ENCODE measurements at regions not wholly inside any gene's neighbourhood (a gene's known extent, or its start where the extent isn't known, plus 50 kb on each side); places are given as distances from the start of the nearest gene placed in this dataset.

GRCh38 chr2:225930687-225931086 lies 531.2 kb downstream of the NYAP2 start:
- POLR2A ChIA-PET (ENCODE audit: partially characterized antibody), result no interaction called here
- peaks cover 0 to 4% (median 1%) of the 10 kb centered on the region in 8 donors for H3K9me3 Mint-ChIP-seq
- intact Hi-C loops (cut with micrococcal nuclease), result no loop called here

GRCh38 chr2:225920621-225921220 lies 521.2 kb downstream of the NYAP2 start:
- CTCF ChIA-PET (ENCODE audit: partially characterized antibody), result no interaction called here
- DNase-seq, result no peak
- intact Hi-C loops (cut with micrococcal nuclease), result no loop called here
- no peak overlapping the region for H3K27ac Mint-ChIP-seq
- no peaks in the 10 kb centered on the region for H3K4me1 ChIP-seq (ENCODE audit: insufficient read depth, low read length)
- H3K4me3 Mint-ChIP-seq, result no peak overlapping the region
- H3K9me3 Mint-ChIP-seq, result peaks cover 0 to 13% (median 4%) of the 10 kb centered on the region in 8 donors
- H3K9me3 ChIP-seq (ENCODE audit: control insufficient read depth in 1 of 2, low read length in 2 of 2), result no peaks in the 10 kb centered on the region
- no peaks in the 10 kb centered on the region for H3K27me3 ChIP-seq (ENCODE audit: insufficient read depth, low read length)
- no peaks in the 10 kb centered on the region for H3K36me3 Mint-ChIP-seq
- no peak overlapping the region for H3K4me3 ChIP-seq (ENCODE audit: low read length in 2 of 2)
- POLR2A ChIA-PET (ENCODE audit: partially characterized antibody), result no interaction called here
- no peaks in the 10 kb centered on the region for H3K4me1 Mint-ChIP-seq
- peaks cover 0 to 1% of the 10 kb centered on the region in 2 donors for H3K27me3 Mint-ChIP-seq
- H3K36me3 ChIP-seq (ENCODE audit: insufficient read depth, low read length), result no peaks in the 10 kb centered on the region
- H3K27ac ChIP-seq (ENCODE audit: low read depth, low read length), result no peak overlapping the region

More at GRCh38 chr2:225930687-225931086, 531.2 kb downstream of the NYAP2 start:
- Histone ChIP-seq H3K4me1 (ENCODE audit: insufficient read depth, low read length) (no peaks in the 10 kb centered on the region), H3K27ac (ENCODE audit: low read depth, low read length) (no peak overlapping the region), H3K9me3 (ENCODE audit: control insufficient read depth in 1 of 2, low read length in 2 of 2) (no peaks in the 10 kb centered on the region), H3K27me3 (ENCODE audit: insufficient read depth, low read length) (no peaks in the 10 kb centered on the region), H3K4me3 (ENCODE audit: low read length in 2 of 2) (no peak overlapping the region), H3K36me3 (ENCODE audit: insufficient read depth, low read length) (no peaks in the 10 kb centered on the region)
- DNase-seq, result no peak
- H3K36me3 Mint-ChIP-seq, result no peaks in the 10 kb centered on the region
- no peak overlapping the region for H3K27ac Mint-ChIP-seq
- H3K4me3 Mint-ChIP-seq, result no peak overlapping the region
- H3K4me1 Mint-ChIP-seq, result no peaks in the 10 kb centered on the region
- CTCF ChIA-PET (ENCODE audit: partially characterized antibody), result no interaction called here
- no peaks in the 10 kb centered on the region for H3K27me3 Mint-ChIP-seq

- no peak overlapping the region for H3K27ac ChIP-seq (ENCODE audit: low read depth, low read length)
- ChIA-PET CTCF (ENCODE audit: partially characterized antibody) (no interaction called here), POLR2A (ENCODE audit: partially characterized antibody) (no interaction called here)
- intact Hi-C loops (cut with micrococcal nuclease), result no loop called here
- no peak overlapping the region for H3K27ac Mint-ChIP-seq
- DNase-seq, result no peak
- H3K4me3 Mint-ChIP-seq, result no peak overlapping the region
- H3K27me3 ChIP-seq (ENCODE audit: insufficient read depth, low read length), result no peaks in the 10 kb centered on the region
- no peaks in the 10 kb centered on the region for H3K4me1 Mint-ChIP-seq
- H3K27me3 Mint-ChIP-seq, result no peaks in the 10 kb centered on the region
- H3K9me3 ChIP-seq (ENCODE audit: control insufficient read depth in 1 of 2, low read length in 2 of 2), result no peaks in the 10 kb centered on the region
- no peaks in the 10 kb centered on the region for H3K36me3 ChIP-seq (ENCODE audit: insufficient read depth, low read length)
- peaks cover 0 to 13% (median 4%) of the 10 kb centered on the region in 8 donors for H3K9me3 Mint-ChIP-seq
- no peaks in the 10 kb centered on the region for H3K36me3 Mint-ChIP-seq
- H3K4me1 ChIP-seq (ENCODE audit: insufficient read depth, low read length), result no peaks in the 10 kb centered on the region
- no peak overlapping the region for H3K4me3 ChIP-seq (ENCODE audit: low read length in 2 of 2)
These were observed 517.2 kb downstream of the NYAP2 start for GRCh38 chr2:225916692-225917091.

GRCh38 chr2:225911019-225911418 lies 511.5 kb downstream of the NYAP2 start:
- intact Hi-C loops (cut with micrococcal nuclease), result no loop called here
- H3K27me3 ChIP-seq (ENCODE audit: insufficient read depth, low read length), result no peaks in the 10 kb centered on the region
- no peak overlapping the region for H3K27ac Mint-ChIP-seq
- no peaks in the 10 kb centered on the region for H3K36me3 ChIP-seq (ENCODE audit: insufficient read depth, low read length)
- H3K36me3 Mint-ChIP-seq, result no peaks in the 10 kb centered on the region
- H3K27me3 Mint-ChIP-seq, result peaks cover 0 to 4% of the 10 kb centered on the region in 2 donors
- no peak overlapping the region for H3K27ac ChIP-seq (ENCODE audit: low read depth, low read length)
- H3K4me3 Mint-ChIP-seq, result no peak overlapping the region
- no peak for DNase-seq
- no peaks in the 10 kb centered on the region for H3K4me1 Mint-ChIP-seq
- H3K9me3 Mint-ChIP-seq, result peaks cover 0 to 7% (median 0%) of the 10 kb centered on the region in 8 donors
- H3K4me3 ChIP-seq (ENCODE audit: low read length in 2 of 2), result no peak overlapping the region
- POLR2A ChIA-PET (ENCODE audit: partially characterized antibody), result no interaction called here
- H3K9me3 ChIP-seq (ENCODE audit: control insufficient read depth in 1 of 2, low read length in 2 of 2), result no peaks in the 10 kb centered on the region
- CTCF ChIA-PET (ENCODE audit: partially characterized antibody), result interaction anchor here (0.7 kb wide), 1 partner anchor 11 kb away, joined by 4 read pairs; no protein-coding TSS in a partner anchor
- H3K4me1 ChIP-seq (ENCODE audit: insufficient read depth, low read length), result no peaks in the 10 kb centered on the region

GRCh38 chr2:225895126-225895525 lies 495.6 kb downstream of the NYAP2 start:
- Histone ChIP-seq H3K4me3 (ENCODE audit: low read length in 2 of 2) (no peak overlapping the region), H3K36me3 (ENCODE audit: insufficient read depth, low read length) (no peaks in the 10 kb centered on the region), H3K27me3 (ENCODE audit: insufficient read depth, low read length) (no peaks in the 10 kb centered on the region), H3K9me3 (ENCODE audit: control insufficient read depth in 1 of 2, low read length in 2 of 2) (no peaks in the 10 kb centered on the region), H3K4me1 (ENCODE audit: insufficient read depth, low read length) (no peaks in the 10 kb centered on the region), H3K27ac (ENCODE audit: low read depth, low read length) (no peak overlapping the region)
- H3K4me1 Mint-ChIP-seq, result no peaks in the 10 kb centered on the region
- DNase-seq, result no peak
- H3K36me3 Mint-ChIP-seq, result no peaks in the 10 kb centered on the region
- H3K27me3 Mint-ChIP-seq, result peaks cover 5 to 6% of the 10 kb centered on the region in 2 donors
- peak overlapping the region in 1 of 7 donors; percentile 47 for H3K27ac Mint-ChIP-seq
- intact Hi-C loops (cut with micrococcal nuclease), result no loop called here
- H3K4me3 Mint-ChIP-seq, result no peak overlapping the region
- CTCF ChIA-PET (ENCODE audit: partially characterized antibody), result interaction anchor here (1.4 kb wide), 1 partner anchor 907 kb away, joined by 6 read pairs; no protein-coding TSS in a partner anchor
- POLR2A ChIA-PET (ENCODE audit: partially characterized antibody), result no interaction called here
- no peaks in the 10 kb centered on the region for H3K9me3 Mint-ChIP-seq

- H3K27me3 ChIP-seq (ENCODE audit: insufficient read depth, low read length), result no peaks in the 10 kb centered on the region
- CTCF ChIA-PET (ENCODE audit: partially characterized antibody), result interaction anchor here (1.2 to 1.4 kb wide), 2 partner anchors 8 to 908 kb away, joined by 5 to 6 read pairs; no protein-coding TSS in a partner anchor
These were observed 494.9 kb downstream of the NYAP2 start for GRCh38 chr2:225894236-225894980.

GRCh38 chr2:225893151-225893550 lies 493.6 kb downstream of the NYAP2 start:
- Histone ChIP-seq H3K36me3 (ENCODE audit: insufficient read depth, low read length) (no peaks in the 10 kb centered on the region), H3K4me1 (ENCODE audit: insufficient read depth, low read length) (no peaks in the 10 kb centered on the region), H3K9me3 (ENCODE audit: control insufficient read depth in 1 of 2, low read length in 2 of 2) (no peaks in the 10 kb centered on the region), H3K27ac (ENCODE audit: low read depth, low read length) (no peak overlapping the region), H3K27me3 (ENCODE audit: insufficient read depth, low read length) (no peaks in the 10 kb centered on the region), H3K4me3 (ENCODE audit: low read length in 2 of 2) (no peak overlapping the region)
- POLR2A ChIA-PET (ENCODE audit: partially characterized antibody), result no interaction called here
- Mint-ChIP-seq H3K4me1 (no peaks in the 10 kb centered on the region), H3K9me3 (no peaks in the 10 kb centered on the region), H3K27ac (no peak overlapping the region), H3K27me3 (peaks cover 5 to 6% of the 10 kb centered on the region in 2 donors), H3K36me3 (no peaks in the 10 kb centered on the region), H3K4me3 (no peak overlapping the region)
- intact Hi-C loops (cut with micrococcal nuclease), result no loop called here
- DNase-seq, result no peak
- CTCF ChIA-PET (ENCODE audit: partially characterized antibody), result interaction anchor here (5.9 kb wide), 1 partner anchor 907 kb away, joined by 59 read pairs; the partner anchor contains the start of gene IRS1

More at GRCh38 chr2:225894236-225894980, 494.9 kb downstream of the NYAP2 start:
- Mint-ChIP-seq H3K9me3 (no peaks in the 10 kb centered on the region), H3K27me3 (peaks cover 5 to 6% of the 10 kb centered on the region in 2 donors), H3K27ac (no peak overlapping the region), H3K4me3 (no peak overlapping the region), H3K36me3 (no peaks in the 10 kb centered on the region), H3K4me1 (no peaks in the 10 kb centered on the region)
- intact Hi-C loops (cut with micrococcal nuclease), result no loop called here
- no peaks in the 10 kb centered on the region for H3K9me3 ChIP-seq (ENCODE audit: control insufficient read depth in 1 of 2, low read length in 2 of 2)
- no peaks in the 10 kb centered on the region for H3K4me1 ChIP-seq (ENCODE audit: insufficient read depth, low read length)
- no peaks in the 10 kb centered on the region for H3K36me3 ChIP-seq (ENCODE audit: insufficient read depth, low read length)
- no peak overlapping the region for H3K27ac ChIP-seq (ENCODE audit: low read depth, low read length)
- H3K4me3 ChIP-seq (ENCODE audit: low read length in 2 of 2), result no peak overlapping the region
- POLR2A ChIA-PET (ENCODE audit: partially characterized antibody), result no interaction called here
- no peak for DNase-seq
